MCF 10A (cell line): ENCODE measurements at regions not wholly inside any gene's neighbourhood (a gene's known extent, or its start where the extent isn't known, plus 50 kb on each side); places are given as distances from the start of the nearest gene placed in this dataset.

ENCODE experiments used
- BruUV-seq: library from RNA; stranded (reverse); fragments of 400-500 nt; replicated peaks from 2 replicates; lab custom pipeline; 2021; lab: Mats Ljungman, UMichigan
- CTCF ChIA-PET: fragments of 300-600 bp; sonication (Branson Sonifier 250); formaldehyde crosslinking; extraction: SDS; loops from one replicate; lab custom pipeline; 2021; ENCODE audit warnings: antibody characterized with exemption, inconsistent platforms; lab: Yijun Ruan, JAX
- POLR2A ChIA-PET: fragments of 300-600, 350-650 bp; sonication (Branson Sonifier 250); formaldehyde crosslinking; extraction: SDS; loops from one replicate; lab custom pipeline; 2020; ENCODE audit warnings: antibody characterized with exemption, inconsistent platforms; lab: Yijun Ruan, JAX
- DNase-seq: peaks from one replicate; pipeline ENCODE4 v3.0.0-alpha.2; 2018; ENCODE audit not compliant: unreplicated experiment
- H3K27ac Mint-ChIP-seq: one replicate; pipeline ENCODE4 v1.8.0; 2022; ENCODE audit warnings: mild to moderate bottlenecking, low read depth, mixed read lengths; ENCODE audit not compliant: unreplicated experiment
- H3K27me3 Mint-ChIP-seq: one replicate; pipeline ENCODE4 v1.8.0; 2022; ENCODE audit warnings: mixed read lengths; ENCODE audit not compliant: insufficient read depth, unreplicated experiment
- H3K36me3 Mint-ChIP-seq: one replicate; pipeline ENCODE4 v1.8.0; 2022; ENCODE audit warnings: mild to moderate bottlenecking, moderate library complexity, mixed read lengths; ENCODE audit not compliant: insufficient read depth, unreplicated experiment
- H3K4me1 Mint-ChIP-seq: one replicate; pipeline ENCODE4 v1.8.0; 2022; ENCODE audit warnings: mixed read lengths; ENCODE audit not compliant: insufficient read depth, unreplicated experiment
- H3K4me3 Mint-ChIP-seq: one replicate; pipeline ENCODE4 v1.8.0; 2022; ENCODE audit warnings: mild to moderate bottlenecking, moderate library complexity, mixed read lengths; ENCODE audit not compliant: unreplicated experiment
- H3K9me3 Mint-ChIP-seq: one replicate; pipeline ENCODE4 v1.8.0; 2022; ENCODE audit warnings: mixed read lengths; ENCODE audit not compliant: unreplicated experiment
- intact Hi-C: fragments of 100-400 bp; cut with micrococcal nuclease; formaldehyde crosslinking; loops from 2 replicates; pipeline ENCODE4 v1.14.1; 2022
- TF ChIP-seq, protein P1 (sequence below): fragments of 200-600 bp; IDR thresholded peaks from one replicate; pipeline ENCODE4 v1.8.0; 2022; ENCODE audit warnings: antibody characterized with exemption, mild to moderate bottlenecking; ENCODE audit not compliant: unreplicated experiment

DNA sequence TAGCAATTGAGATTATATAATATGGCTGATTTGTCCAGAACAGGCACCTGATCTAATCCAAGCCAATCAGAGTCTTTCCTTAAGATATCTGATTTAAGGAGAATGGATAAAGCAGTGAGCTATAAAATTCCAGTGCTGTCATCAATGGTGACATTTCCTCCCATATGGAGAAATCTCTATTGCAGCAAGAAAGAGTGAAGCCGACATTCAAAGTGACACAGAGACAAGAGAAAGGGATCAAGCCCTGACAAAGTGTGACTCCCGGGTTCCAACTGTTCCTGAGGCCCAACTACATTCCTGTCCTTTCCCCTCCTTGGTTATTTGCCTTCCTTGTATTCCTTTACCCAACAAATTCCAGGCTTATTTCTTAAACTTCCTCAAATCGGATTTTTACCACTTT is 430.0 kb upstream of the SOX5 start:
- Mint-ChIP-seq H3K4me3 (no peak overlapping the region), H3K27ac (no peak overlapping the region), H3K4me1 (peaks cover 5% of the 10 kb centered on the region), H3K9me3 (peaks cover 8% of the 10 kb centered on the region), H3K27me3 (no peaks in the 10 kb centered on the region), H3K36me3 (no peaks in the 10 kb centered on the region)
- BruUV-seq = no TSS peak
- CTCF ChIA-PET = interaction anchor here (0.6 to 0.7 kb wide), 2 partner anchors 68 to 390 kb away, joined by 3 to 4 read pairs; no protein-coding TSS in a partner anchor
- DNase-seq = no peak
- POLR2A ChIA-PET = no interaction called here
- TF ChIP-seq, protein P1, sequence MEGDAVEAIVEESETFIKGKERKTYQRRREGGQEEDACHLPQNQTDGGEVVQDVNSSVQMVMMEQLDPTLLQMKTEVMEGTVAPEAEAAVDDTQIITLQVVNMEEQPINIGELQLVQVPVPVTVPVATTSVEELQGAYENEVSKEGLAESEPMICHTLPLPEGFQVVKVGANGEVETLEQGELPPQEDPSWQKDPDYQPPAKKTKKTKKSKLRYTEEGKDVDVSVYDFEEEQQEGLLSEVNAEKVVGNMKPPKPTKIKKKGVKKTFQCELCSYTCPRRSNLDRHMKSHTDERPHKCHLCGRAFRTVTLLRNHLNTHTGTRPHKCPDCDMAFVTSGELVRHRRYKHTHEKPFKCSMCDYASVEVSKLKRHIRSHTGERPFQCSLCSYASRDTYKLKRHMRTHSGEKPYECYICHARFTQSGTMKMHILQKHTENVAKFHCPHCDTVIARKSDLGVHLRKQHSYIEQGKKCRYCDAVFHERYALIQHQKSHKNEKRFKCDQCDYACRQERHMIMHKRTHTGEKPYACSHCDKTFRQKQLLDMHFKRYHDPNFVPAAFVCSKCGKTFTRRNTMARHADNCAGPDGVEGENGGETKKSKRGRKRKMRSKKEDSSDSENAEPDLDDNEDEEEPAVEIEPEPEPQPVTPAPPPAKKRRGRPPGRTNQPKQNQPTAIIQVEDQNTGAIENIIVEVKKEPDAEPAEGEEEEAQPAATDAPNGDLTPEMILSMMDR = no peak
- intact Hi-C loops = no loop called here

DNA sequence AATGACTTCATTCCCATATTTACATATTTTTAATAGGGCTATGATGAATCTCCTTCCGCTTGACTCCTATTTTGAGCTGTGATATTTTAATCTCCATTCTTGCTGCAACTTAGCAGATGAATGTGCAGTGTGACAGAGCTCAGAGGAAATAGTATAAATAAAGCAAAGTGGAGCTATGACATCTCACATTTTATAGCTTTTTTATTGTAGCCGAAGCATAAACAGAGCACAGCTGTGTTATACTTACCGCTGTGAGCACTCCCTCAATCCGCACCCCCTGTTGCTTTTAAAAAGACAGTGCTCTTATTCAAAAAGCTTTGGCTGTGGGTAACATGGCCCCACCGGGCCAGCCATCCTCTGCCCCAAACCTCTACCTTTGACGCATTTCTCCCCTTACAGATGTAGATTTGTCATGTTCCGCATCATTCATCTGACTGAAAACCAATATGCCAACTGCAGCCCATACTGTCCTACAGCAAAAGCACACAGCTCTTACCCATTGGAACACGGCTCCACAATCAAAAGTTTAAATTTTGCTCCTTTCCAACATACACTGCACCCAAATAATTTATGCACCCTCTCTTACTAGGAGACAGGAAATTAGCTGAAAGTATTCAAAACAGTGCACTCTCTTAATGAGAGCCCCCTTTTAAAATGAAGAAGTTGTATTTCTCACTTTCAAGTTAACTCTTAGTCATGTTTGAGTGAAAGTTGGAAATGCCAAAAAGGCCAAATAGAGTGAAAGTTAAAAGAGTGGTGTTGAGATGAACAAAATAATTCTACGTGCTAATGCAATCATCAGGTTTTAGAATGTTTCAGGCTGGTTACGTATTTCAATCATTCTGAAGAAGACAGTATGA is 429.3 kb upstream of the SOX5 start:
- peaks cover 5% of the 10 kb centered on the region for H3K4me1 Mint-ChIP-seq
- H3K27ac Mint-ChIP-seq = no peak overlapping the region
- TF ChIP-seq, protein P1 = no peak
- no TSS peak for BruUV-seq
- no peak for DNase-seq
- intact Hi-C loops = no loop called here
- no peaks in the 10 kb centered on the region for H3K27me3 Mint-ChIP-seq
- CTCF ChIA-PET = interaction anchor here (0.7 to 1.1 kb wide), 2 partner anchors 20 to 69 kb away, joined by 3 read pairs; no protein-coding TSS in a partner anchor
- H3K36me3 Mint-ChIP-seq = no peaks in the 10 kb centered on the region
- POLR2A ChIA-PET = interaction anchor here (1.4 kb wide), 1 partner anchor 37 kb away, joined by 3 read pairs; no protein-coding TSS in a partner anchor
- no peak overlapping the region for H3K4me3 Mint-ChIP-seq
- H3K9me3 Mint-ChIP-seq = peaks cover 8% of the 10 kb centered on the region

DNA sequence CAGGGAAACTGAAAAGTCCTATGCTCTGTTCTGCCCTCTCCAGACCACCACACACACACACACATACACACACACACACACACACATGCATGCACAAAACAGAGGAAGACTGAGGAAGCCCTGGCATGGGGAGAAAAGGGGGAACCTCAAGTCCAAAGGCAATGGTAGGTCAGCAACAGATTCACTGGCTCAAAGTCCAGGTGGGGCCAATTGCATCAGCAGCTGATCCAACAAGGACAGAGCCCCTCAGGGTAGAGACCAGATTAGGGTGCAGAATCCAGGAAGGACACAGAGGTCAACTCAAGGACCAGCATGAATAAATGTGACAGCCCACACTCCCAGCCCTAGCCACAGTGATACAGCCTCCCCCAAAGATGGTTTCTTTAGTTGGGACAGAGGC is 425.0 kb upstream of the SOX5 start:
- POLR2A ChIA-PET = no interaction called here
- CTCF ChIA-PET = no interaction called here
- TF ChIP-seq, protein P1 = no peak
- intact Hi-C loops = no loop called here
- no peaks in the 10 kb centered on the region for H3K27me3 Mint-ChIP-seq
- H3K36me3 Mint-ChIP-seq = no peaks in the 10 kb centered on the region
- BruUV-seq = no TSS peak
- no peaks in the 10 kb centered on the region for H3K9me3 Mint-ChIP-seq
- no peak overlapping the region for H3K4me3 Mint-ChIP-seq
- no peak for DNase-seq
- H3K27ac Mint-ChIP-seq = no peak overlapping the region
- H3K4me1 Mint-ChIP-seq = no peaks in the 10 kb centered on the region

DNA sequence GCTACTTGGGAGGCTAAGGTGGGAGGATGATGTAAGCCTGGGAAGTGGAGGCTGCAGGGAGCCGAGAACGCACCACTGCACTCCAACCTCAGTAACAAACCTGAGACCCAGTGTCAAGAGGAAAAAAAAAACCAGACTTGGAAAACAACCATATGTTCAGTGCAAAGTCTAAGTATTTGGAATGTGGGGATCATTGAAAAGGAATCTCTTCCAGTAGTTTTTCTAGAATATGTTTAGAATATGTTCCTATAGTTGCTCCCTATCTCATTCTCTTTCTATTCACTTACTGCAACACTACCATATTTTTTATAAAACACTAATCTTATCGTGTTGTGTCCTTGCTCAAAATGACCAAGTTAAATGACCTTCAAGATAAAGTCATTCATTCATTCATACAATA is 423.5 kb upstream of the SOX5 start:
- CTCF ChIA-PET = interaction anchor here (0.6 kb wide), 1 partner anchor 95 kb away, joined by 3 read pairs; no protein-coding TSS in a partner anchor
- no peaks in the 10 kb centered on the region for H3K36me3 Mint-ChIP-seq
- intact Hi-C loops = no loop called here
- BruUV-seq = no TSS peak
- TF ChIP-seq, protein P1 = no peak
- no peak overlapping the region for H3K4me3 Mint-ChIP-seq
- H3K4me1 Mint-ChIP-seq = no peaks in the 10 kb centered on the region
- H3K9me3 Mint-ChIP-seq = no peaks in the 10 kb centered on the region
- no peak for DNase-seq
- POLR2A ChIA-PET = interaction anchor here (1.0 kb wide), 1 partner anchor 28 kb away, joined by 4 read pairs; no protein-coding TSS in a partner anchor
- no peaks in the 10 kb centered on the region for H3K27me3 Mint-ChIP-seq
- no peak overlapping the region for H3K27ac Mint-ChIP-seq
